PC-3 (cell line): ENCODE measurements at regions not wholly inside any gene's neighbourhood (a gene's known extent, or its start where the extent isn't known, plus 50 kb on each side); places are given as distances from the start of the nearest gene placed in this dataset.

Experiments used
- ATAC-seq: fragments of 200-7000 bp; cut with Tn5 transposase; 2 replicates; pipeline ENCODE4 v1.9.1; 2020; ENCODE audit warnings: mild to moderate bottlenecking, moderate library complexity
- BruUV-seq: library from RNA; stranded (reverse); fragments of 400-500 nt; replicated peaks from 2 replicates; lab custom pipeline; 2021; lab: Mats Ljungman, UMichigan
- CTCF ChIA-PET: fragments of 300-600 bp; sonication (Branson Sonifier 250); formaldehyde crosslinking; loops from one replicate; lab custom pipeline; 2022; ENCODE audit warnings: antibody characterized with exemption; lab: Charles Lee
- POLR2A ChIA-PET: fragments of 300-600 bp; sonication (Branson Sonifier 250); formaldehyde crosslinking; loops from one replicate; lab custom pipeline; 2022; ENCODE audit warnings: antibody characterized with exemption; ENCODE audit not compliant: unreplicated experiment; lab: Charles Lee
- DNase-seq: peaks from one replicate; pipeline ENCODE4 v3.0.0-alpha.2; 2015
- H2AFZ ChIP-seq: fragments of 300-600 bp; sonication (generic); 2 replicates; pipeline ENCODE4 v1.6.0; 2016; ENCODE audit warnings: antibody characterized with exemption, low read length
- H3F3A ChIP-seq: fragments of 300-600 bp; sonication (generic); one replicate; pipeline ENCODE4 v1.6.0; 2017; ENCODE audit warnings: antibody characterized with exemption, low read length, control low read depth, mild to moderate bottlenecking; ENCODE audit not compliant: unreplicated experiment
- H3K27ac ChIP-seq: fragments of 300-600 bp; sonication (generic); 2 replicates; pipeline ENCODE4 v1.5.1; 2016; ENCODE audit warnings: mild to moderate bottlenecking, low read length
- H3K27me3 ChIP-seq: fragments of 300-600 bp; sonication (generic); 2 replicates; pipeline ENCODE4 v1.6.1; 2016; ENCODE audit warnings: low read length, mixed read lengths
- H3K36me3 ChIP-seq: fragments of 300-600 bp; sonication (generic); 2 replicates; pipeline ENCODE4 v1.6.1; 2016; ENCODE audit warnings: low read depth, mixed run types, low read length, mixed read lengths
- H3K4me1 ChIP-seq: fragments of 300-600 bp; sonication (generic); 2 replicates; pipeline ENCODE4 v1.5.1; 2016; ENCODE audit warnings: low read length; ENCODE audit not compliant: insufficient read depth
- H3K4me2 ChIP-seq: fragments of 300-600 bp; sonication (generic); 2 replicates; pipeline ENCODE4 v1.6.0; 2016; ENCODE audit warnings: low read length
- H3K4me3 ChIP-seq: fragments of 300-600 bp; sonication (generic); 2 replicates; pipeline ENCODE4 v1.5.1; 2016; ENCODE audit warnings: mild to moderate bottlenecking, low read length, mixed read lengths
- H3K79me2 ChIP-seq: fragments of 300-600 bp; sonication (generic); 2 replicates; pipeline ENCODE4 v1.6.1; 2017; ENCODE audit warnings: low read length, mixed read lengths
- H3K9ac ChIP-seq: fragments of 300-600 bp; sonication (generic); 2 replicates; pipeline ENCODE4 v1.6.0; 2016; ENCODE audit warnings: mild to moderate bottlenecking, low read length
- H3K9me2 ChIP-seq: fragments of 300-600 bp; sonication (generic); replicated peaks from 2 replicates; pipeline ENCODE4 v1.6.1; 2016; ENCODE audit warnings: mixed run types, low read length, mixed read lengths
- H3K9me3 ChIP-seq: fragments of 300-600 bp; sonication (generic); 2 replicates; pipeline ENCODE4 v1.6.1; 2016; ENCODE audit warnings: low read length, mixed read lengths
- H4K20me1 ChIP-seq: fragments of 300-600 bp; sonication (generic); 2 replicates; pipeline ENCODE4 v1.6.1; 2016; ENCODE audit warnings: low read length, mixed read lengths
- EZH2 ChIP-seq: fragments of 300-600 bp; sonication (generic); IDR thresholded peaks from one replicate; pipeline ENCODE4 v1.6.1; 2017; ENCODE audit warnings: antibody characterized with exemption, mild to moderate bottlenecking, low read length; ENCODE audit not compliant: unreplicated experiment
- EZH2phosphoT487 ChIP-seq: fragments of 300-600 bp; sonication (generic); IDR thresholded peaks from 2 replicates; pipeline ENCODE4 v1.6.1; 2018; ENCODE audit warnings: mild to moderate bottlenecking, antibody characterized with exemption, low read length, borderline replicate concordance
- intact Hi-C: fragments of 100-400 bp; cut with micrococcal nuclease; formaldehyde crosslinking; loops from 2 replicates; pipeline ENCODE4 v1.9.0; 2023
- TF ChIP-seq, protein P1 (sequence below): fragments of 300-600 bp; sonication (generic); conservative IDR thresholded peaks from 2 replicates; pipeline ENCODE4 v1.5.1; 2017; ENCODE audit warnings: antibody characterized with exemption, low read depth, mild to moderate bottlenecking, low read length

DNA sequence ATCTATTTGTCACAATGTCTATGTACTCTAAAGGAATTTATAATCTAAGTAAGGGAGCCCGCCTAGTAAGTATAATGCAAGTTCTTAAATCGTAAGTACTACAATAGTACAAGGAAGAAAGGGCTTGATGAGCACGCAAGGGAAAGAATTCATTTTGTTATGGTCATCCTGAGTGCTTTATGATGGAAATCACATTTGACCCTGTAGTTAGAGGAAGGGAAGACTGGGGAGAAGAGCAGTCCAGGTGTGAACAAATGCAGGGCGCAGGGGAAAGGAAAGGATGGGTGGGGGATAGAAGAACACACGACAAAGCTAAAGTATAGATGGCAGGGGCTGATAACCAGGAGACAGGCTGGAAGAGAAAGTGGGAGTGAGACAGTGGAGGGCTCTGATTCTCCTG is 88.2 kb upstream of the ARMC3 start:
- CTCF ChIA-PET: no interaction called here
- intact Hi-C loops: no loop called here
- Histone ChIP-seq H3K4me3 (no peak overlapping the region), H3K9me3 (no peaks in the 10 kb centered on the region), H3K4me1 (no peaks in the 10 kb centered on the region), H3K9me2 (no peaks in the 10 kb centered on the region), H3K27me3 (no peaks in the 10 kb centered on the region), H3K36me3 (no peaks in the 10 kb centered on the region), H4K20me1 (no peaks in the 10 kb centered on the region), H3K9ac (no peak overlapping the region), H3K4me2 (no peak overlapping the region), H3F3A (no peaks in the 10 kb centered on the region), H2AFZ (no peak overlapping the region), H3K79me2 (no peaks in the 10 kb centered on the region), H3K27ac (no peak overlapping the region)
- TF ChIP-seq, protein P1, sequence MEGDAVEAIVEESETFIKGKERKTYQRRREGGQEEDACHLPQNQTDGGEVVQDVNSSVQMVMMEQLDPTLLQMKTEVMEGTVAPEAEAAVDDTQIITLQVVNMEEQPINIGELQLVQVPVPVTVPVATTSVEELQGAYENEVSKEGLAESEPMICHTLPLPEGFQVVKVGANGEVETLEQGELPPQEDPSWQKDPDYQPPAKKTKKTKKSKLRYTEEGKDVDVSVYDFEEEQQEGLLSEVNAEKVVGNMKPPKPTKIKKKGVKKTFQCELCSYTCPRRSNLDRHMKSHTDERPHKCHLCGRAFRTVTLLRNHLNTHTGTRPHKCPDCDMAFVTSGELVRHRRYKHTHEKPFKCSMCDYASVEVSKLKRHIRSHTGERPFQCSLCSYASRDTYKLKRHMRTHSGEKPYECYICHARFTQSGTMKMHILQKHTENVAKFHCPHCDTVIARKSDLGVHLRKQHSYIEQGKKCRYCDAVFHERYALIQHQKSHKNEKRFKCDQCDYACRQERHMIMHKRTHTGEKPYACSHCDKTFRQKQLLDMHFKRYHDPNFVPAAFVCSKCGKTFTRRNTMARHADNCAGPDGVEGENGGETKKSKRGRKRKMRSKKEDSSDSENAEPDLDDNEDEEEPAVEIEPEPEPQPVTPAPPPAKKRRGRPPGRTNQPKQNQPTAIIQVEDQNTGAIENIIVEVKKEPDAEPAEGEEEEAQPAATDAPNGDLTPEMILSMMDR: no peak
- no peak for TF ChIP-seq EZH2phosphoT487
- TF ChIP-seq EZH2: no peak
- no peak for DNase-seq
- BruUV-seq: no TSS peak
- ATAC-seq: no peak
- POLR2A ChIA-PET: no interaction called here

DNA sequence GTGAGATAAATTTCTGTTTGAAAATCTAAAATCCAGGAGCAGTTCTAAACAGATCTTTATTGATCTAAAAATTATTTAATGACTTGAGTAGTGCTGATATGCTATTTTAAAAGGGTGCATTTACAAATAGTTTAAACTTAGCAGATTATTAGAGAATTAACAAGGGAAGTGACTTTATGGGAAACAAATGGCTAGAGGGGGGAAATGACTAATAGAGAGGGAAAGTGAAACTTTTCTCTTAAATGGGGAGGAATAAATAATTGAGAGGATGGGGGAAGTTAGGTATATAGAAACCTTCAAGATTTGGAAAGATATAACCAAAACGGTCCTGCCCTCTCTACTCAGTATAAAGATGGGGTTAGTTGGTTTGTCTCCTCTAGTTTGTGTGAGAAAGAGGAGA is 90.1 kb upstream of the ARMC3 start:
- H4K20me1 ChIP-seq: no peaks in the 10 kb centered on the region
- H3K27me3 ChIP-seq: no peaks in the 10 kb centered on the region
- TF ChIP-seq EZH2phosphoT487: no peak
- no peak for TF ChIP-seq EZH2
- TF ChIP-seq, protein P1: no peak
- H3F3A ChIP-seq: no peaks in the 10 kb centered on the region
- ChIA-PET POLR2A (no interaction called here), CTCF (no interaction called here)
- ATAC-seq: no peak
- H3K9ac ChIP-seq: no peak overlapping the region
- H3K27ac ChIP-seq: no peak overlapping the region
- no peaks in the 10 kb centered on the region for H3K79me2 ChIP-seq
- H3K4me3 ChIP-seq: no peak overlapping the region
- no peak overlapping the region for H3K4me2 ChIP-seq
- no peak overlapping the region for H2AFZ ChIP-seq
- no peaks in the 10 kb centered on the region for H3K36me3 ChIP-seq
- no peaks in the 10 kb centered on the region for H3K9me3 ChIP-seq
- H3K9me2 ChIP-seq: no peaks in the 10 kb centered on the region
- DNase-seq: no peak
- no peaks in the 10 kb centered on the region for H3K4me1 ChIP-seq
- no TSS peak for BruUV-seq
- intact Hi-C loops: no loop called here

DNA sequence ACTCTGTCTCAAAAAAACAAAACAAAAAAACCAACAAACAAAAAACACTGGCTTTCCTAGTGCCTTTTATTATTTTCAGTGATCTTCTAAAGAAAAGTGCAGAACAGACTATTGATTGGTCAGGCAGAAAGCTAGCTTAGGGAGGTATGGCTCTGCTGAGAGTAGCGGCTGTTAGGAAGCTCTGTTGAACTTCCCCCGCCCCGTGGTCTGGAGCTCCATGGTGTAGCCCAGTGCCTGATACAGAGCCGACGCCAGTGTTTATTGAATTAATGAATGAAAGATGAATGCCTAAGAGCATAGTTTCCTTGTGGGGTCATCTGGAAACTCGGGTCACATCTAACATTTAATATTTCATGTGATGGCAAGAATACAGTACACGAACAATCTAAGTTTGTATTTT is 90.5 kb upstream of the ARMC3 start:
- Histone ChIP-seq H3K27me3 (no peaks in the 10 kb centered on the region), H3K9me3 (no peaks in the 10 kb centered on the region), H3F3A (no peaks in the 10 kb centered on the region), H2AFZ (no peak overlapping the region), H3K4me3 (no peak overlapping the region), H3K4me1 (no peaks in the 10 kb centered on the region), H3K9me2 (no peaks in the 10 kb centered on the region), H3K79me2 (no peaks in the 10 kb centered on the region), H3K4me2 (no peak overlapping the region), H4K20me1 (no peaks in the 10 kb centered on the region), H3K9ac (no peak overlapping the region), H3K27ac (no peak overlapping the region), H3K36me3 (no peaks in the 10 kb centered on the region)
- CTCF ChIA-PET: no interaction called here
- no peak for DNase-seq
- no peak for TF ChIP-seq EZH2
- no peak for TF ChIP-seq EZH2phosphoT487
- TF ChIP-seq, protein P1: no peak
- POLR2A ChIA-PET: no interaction called here
- no TSS peak for BruUV-seq
- intact Hi-C loops: no loop called here
- ATAC-seq: no peak
